ENCODE measurements at regions not wholly inside any gene's neighbourhood (a gene's known extent, or its start where the extent isn't known, plus 50 kb on each side); places are given as distances from the start of the nearest gene placed in this dataset.

- no peak for TF ChIP-seq POLR2A (IDR thresholded peaks at IDR 0.05)
- no peak for TF ChIP-seq CTCF (IDR thresholded peaks at IDR 0.05)
Measured at GRCh38 chr2:164014791-164015190, 279.0 kb upstream of the FIGN start.

Data from Peyer's patch (tissue), 4 donors.